Fibroblast of pulmonary artery (primary cell): ENCODE measurements at regions not wholly inside any gene's neighbourhood (a gene's known extent, or its start where the extent isn't known, plus 50 kb on each side); places are given as distances from the start of the nearest gene placed in this dataset.

ENCODE experiments used
- DNase-seq: peaks from one replicate; pipeline ENCODE4 v3.0.0-alpha.2; 2010; ENCODE audit warnings: low read depth
- H3K4me3 ChIP-seq: replicated peaks from 2 replicates; pipeline ENCODE4 v1.5.1; 2011; ENCODE audit warnings: low read depth, mild to moderate bottlenecking, control low read depth, low read length, moderate library complexity
- CTCF ChIP-seq: IDR thresholded peaks from 2 replicates; pipeline ENCODE4 v1.5.1; 2011; ENCODE audit warnings: mild to moderate bottlenecking, control low read depth, low read length, inconsistent platforms; ENCODE audit errors: missing control alignments

GRCh38 chr2:58965602-58966001, 724.5 kb upstream of the FANCL start:
- DNase-seq: no peak
- TF ChIP-seq CTCF: no peak
- no peak overlapping the region for H3K4me3 ChIP-seq

GRCh38 chr2:58959996-58960395, 718.9 kb upstream of the FANCL start:
- TF ChIP-seq CTCF: no peak
- H3K4me3 ChIP-seq: no peak overlapping the region
- DNase-seq: no peak

GRCh38 chr2:58957188-58957840, 716.2 kb upstream of the FANCL start:
- DNase-seq: no peak
- H3K4me3 ChIP-seq: no peak overlapping the region
- no peak for TF ChIP-seq CTCF

GRCh38 chr2:58954880-58955385, 713.8 kb upstream of the FANCL start:
- no peak for DNase-seq
- H3K4me3 ChIP-seq: no peak overlapping the region
- TF ChIP-seq CTCF: no peak

GRCh38 chr2:58951722-58952121, 710.6 kb upstream of the FANCL start:
- DNase-seq: no peak
- no peak overlapping the region for H3K4me3 ChIP-seq
- TF ChIP-seq CTCF: no peak

GRCh38 chr2:58950795-58951462, 709.8 kb upstream of the FANCL start:
- TF ChIP-seq CTCF: no peak

GRCh38 chr2:58939388-58939787, 698.3 kb upstream of the FANCL start:
- no peak for TF ChIP-seq CTCF
- no peak overlapping the region for H3K4me3 ChIP-seq
- DNase-seq: peak; percentile 11

More at GRCh38 chr2:58950795-58951462, 709.8 kb upstream of the FANCL start:
- H3K4me3 ChIP-seq: no peak overlapping the region
- no peak for DNase-seq
